Keratinocyte (primary cell): ENCODE measurements at regions not wholly inside any gene's neighbourhood (a gene's known extent, or its start where the extent isn't known, plus 50 kb on each side); places are given as distances from the start of the nearest gene placed in this dataset.

Experiments used
- DNase-seq: peaks from one replicate; pipeline ENCODE4 v3.0.0-alpha.2; 2011; ENCODE audit warnings: low read depth, missing footprints, low spot score
- FAIRE-seq: peaks from 2 replicates; lab custom pipeline; 2011; peaks lifted over from hg19 to GRCh38; lab: Jason Lieb, UNC
- H2AFZ ChIP-seq: 2 replicates; pipeline ENCODE4 v1.6.0; 2012; ENCODE audit warnings: low read length, control low read depth, inconsistent platforms; ENCODE audit not compliant: control insufficient read depth
- H3K27ac ChIP-seq: 2 replicates; pipeline ENCODE4 v1.5.1; 2011; ENCODE audit warnings: low read length; ENCODE audit not compliant: control insufficient read depth, insufficient read depth
- H3K27me3 ChIP-seq: 3 replicates; pipeline ENCODE4 v1.6.0; 2011; ENCODE audit warnings: low read length; ENCODE audit not compliant: control insufficient read depth, insufficient read depth; ENCODE audit errors: extremely low read depth
- H3K36me3 ChIP-seq, 2 experiments: 2 replicates in 1 of 2; 3 replicates in 1 of 2; pipeline ENCODE4 v1.5.1; 2011; ENCODE audit warnings: low read length in 2 of 2, mild to moderate bottlenecking in 1 of 2; ENCODE audit not compliant: control insufficient read depth in 2 of 2, insufficient read depth in 2 of 2; ENCODE audit errors: extremely low read depth in 1 of 2
- H3K4me1 ChIP-seq: 3 replicates; pipeline ENCODE4 v1.5.1; 2011; ENCODE audit warnings: low read length; ENCODE audit not compliant: control insufficient read depth, insufficient read depth; ENCODE audit errors: extremely low read depth
- H3K4me2 ChIP-seq: 3 replicates; pipeline ENCODE4 v1.6.0; 2011; ENCODE audit warnings: low read depth, low read length; ENCODE audit not compliant: control insufficient read depth, insufficient read depth; ENCODE audit errors: extremely low read depth
- H3K4me3 ChIP-seq, 3 experiments: fragments of 200-600 bp in 1 of 3; sonication (generic) in 1 of 3; 2 replicates in 2 of 3; 3 replicates in 1 of 3; pipeline ENCODE4 v1.5.1; 2011 to 2016; ENCODE audit warnings: low read length in 3 of 3, mild to moderate bottlenecking in 3 of 3, control low read depth in 2 of 3, inconsistent platforms in 1 of 3, low read depth in 1 of 3, mixed read lengths in 1 of 3, mixed run types in 1 of 3, moderate library complexity in 1 of 3; ENCODE audit not compliant: control insufficient read depth in 2 of 3, insufficient read depth in 2 of 3; ENCODE audit errors: extremely low read depth in 1 of 3
- H3K79me2 ChIP-seq: 2 replicates; pipeline ENCODE4 v1.6.0; 2012; ENCODE audit warnings: low read length; ENCODE audit not compliant: control insufficient read depth, insufficient read depth
- H3K9ac ChIP-seq: 3 replicates; pipeline ENCODE4 v1.6.0; 2011; ENCODE audit warnings: low read length; ENCODE audit not compliant: control insufficient read depth, insufficient read depth; ENCODE audit errors: extremely low read depth
- H3K9me1 ChIP-seq: 3 replicates; pipeline ENCODE4 v1.6.0; 2011; ENCODE audit warnings: low read length; ENCODE audit not compliant: control insufficient read depth, insufficient read depth; ENCODE audit errors: extremely low read depth
- H3K9me3 ChIP-seq: 2 replicates; pipeline ENCODE4 v1.5.1; 2012; ENCODE audit warnings: low read depth, low read length; ENCODE audit not compliant: control insufficient read depth
- H4K20me1 ChIP-seq: 3 replicates; pipeline ENCODE4 v1.6.0; 2011; ENCODE audit warnings: low read length; ENCODE audit not compliant: control insufficient read depth, insufficient read depth; ENCODE audit errors: extremely low read depth
- EZH2 ChIP-seq: IDR thresholded peaks from one replicate; pipeline ENCODE4 v1.6.1; 2012; ENCODE audit warnings: inconsistent platforms, mild to moderate bottlenecking, low read length, moderate library complexity
- dilution Hi-C: fragments of 300-500 bp; cut with MboI; formaldehyde crosslinking; loops from one replicate; pipeline ENCODE4 v1.7.0; 2020; ENCODE audit warnings: low sequenced_read_pairs; ENCODE audit not compliant: extremely low pct_ligation_motif_present
- TF ChIP-seq, protein P1 (sequence below), 3 experiments: IDR thresholded peaks in 1 of 3; conservative IDR thresholded peaks in 1 of 3; optimal IDR thresholded peaks in 1 of 3; 2 replicates in 2 of 3; 3 replicates in 1 of 3; pipeline versions ENCODE3 to v1.5.1; 2011; ENCODE audit warnings: low read length in 3 of 3, mild to moderate bottlenecking in 3 of 3, moderate library complexity in 2 of 3, control low read depth in 1 of 3, inconsistent platforms in 1 of 3; ENCODE audit not compliant: insufficient read depth in 2 of 3; ENCODE audit errors: extremely low read depth in 1 of 3

DNA sequence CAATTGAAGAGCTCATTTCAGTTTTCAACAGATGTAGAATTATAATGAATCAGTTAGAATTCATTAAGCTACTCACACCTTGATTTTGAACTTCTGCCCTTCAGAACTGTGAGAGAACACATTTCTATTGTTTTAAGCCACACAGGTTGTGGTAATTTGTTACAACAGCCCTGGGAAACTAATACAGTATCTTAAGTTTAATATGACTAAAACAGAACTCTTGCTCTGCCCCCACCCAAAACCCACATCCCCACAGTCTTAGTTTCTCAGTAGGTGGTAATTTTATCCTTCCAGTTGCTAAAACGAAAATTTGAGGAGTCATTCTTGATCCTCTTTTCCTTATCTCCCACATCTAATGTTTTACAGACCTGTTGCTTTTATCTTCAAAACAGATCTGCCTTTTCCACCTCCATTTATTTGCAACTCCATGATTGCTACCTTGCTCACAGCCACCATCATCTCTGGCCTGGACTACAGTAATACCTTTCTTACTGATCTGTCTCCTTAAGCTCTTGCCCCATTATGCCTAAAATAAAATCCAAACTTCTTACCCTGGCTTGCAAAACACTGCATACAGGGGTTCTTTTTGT, 72.8 kb upstream of the NXPH1 start:
- no peak overlapping the region for H3K4me3 ChIP-seq
- dilution Hi-C loops: no loop called here
- no peak overlapping the region for H3K4me2 ChIP-seq
- H3K36me3 ChIP-seq: no peaks in the 10 kb centered on the region
- H2AFZ ChIP-seq: no peak overlapping the region
- no peaks in the 10 kb centered on the region for H4K20me1 ChIP-seq
- no peak overlapping the region for H3K9ac ChIP-seq
- H3K27me3 ChIP-seq: no peaks in the 10 kb centered on the region
- H3K79me2 ChIP-seq: no peaks in the 10 kb centered on the region
- no peak for DNase-seq
- FAIRE-seq: no peak
- H3K4me1 ChIP-seq: no peaks in the 10 kb centered on the region
- TF ChIP-seq EZH2: no peak
- TF ChIP-seq, protein P1, sequence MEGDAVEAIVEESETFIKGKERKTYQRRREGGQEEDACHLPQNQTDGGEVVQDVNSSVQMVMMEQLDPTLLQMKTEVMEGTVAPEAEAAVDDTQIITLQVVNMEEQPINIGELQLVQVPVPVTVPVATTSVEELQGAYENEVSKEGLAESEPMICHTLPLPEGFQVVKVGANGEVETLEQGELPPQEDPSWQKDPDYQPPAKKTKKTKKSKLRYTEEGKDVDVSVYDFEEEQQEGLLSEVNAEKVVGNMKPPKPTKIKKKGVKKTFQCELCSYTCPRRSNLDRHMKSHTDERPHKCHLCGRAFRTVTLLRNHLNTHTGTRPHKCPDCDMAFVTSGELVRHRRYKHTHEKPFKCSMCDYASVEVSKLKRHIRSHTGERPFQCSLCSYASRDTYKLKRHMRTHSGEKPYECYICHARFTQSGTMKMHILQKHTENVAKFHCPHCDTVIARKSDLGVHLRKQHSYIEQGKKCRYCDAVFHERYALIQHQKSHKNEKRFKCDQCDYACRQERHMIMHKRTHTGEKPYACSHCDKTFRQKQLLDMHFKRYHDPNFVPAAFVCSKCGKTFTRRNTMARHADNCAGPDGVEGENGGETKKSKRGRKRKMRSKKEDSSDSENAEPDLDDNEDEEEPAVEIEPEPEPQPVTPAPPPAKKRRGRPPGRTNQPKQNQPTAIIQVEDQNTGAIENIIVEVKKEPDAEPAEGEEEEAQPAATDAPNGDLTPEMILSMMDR (optimal IDR thresholded peaks at IDR 0.05 in 1 of 3, IDR thresholded peaks at IDR 0.05 in 1 of 3, conservative IDR thresholded peaks at IDR 0.05 in 1 of 3; ENCODE audit: extremely low read depth in 1 of 3, insufficient read depth in 2 of 3, low read length in 3 of 3): no peak
- no peaks in the 10 kb centered on the region for H3K9me1 ChIP-seq
- no peaks in the 10 kb centered on the region for H3K9me3 ChIP-seq
- no peak overlapping the region for H3K27ac ChIP-seq

DNA sequence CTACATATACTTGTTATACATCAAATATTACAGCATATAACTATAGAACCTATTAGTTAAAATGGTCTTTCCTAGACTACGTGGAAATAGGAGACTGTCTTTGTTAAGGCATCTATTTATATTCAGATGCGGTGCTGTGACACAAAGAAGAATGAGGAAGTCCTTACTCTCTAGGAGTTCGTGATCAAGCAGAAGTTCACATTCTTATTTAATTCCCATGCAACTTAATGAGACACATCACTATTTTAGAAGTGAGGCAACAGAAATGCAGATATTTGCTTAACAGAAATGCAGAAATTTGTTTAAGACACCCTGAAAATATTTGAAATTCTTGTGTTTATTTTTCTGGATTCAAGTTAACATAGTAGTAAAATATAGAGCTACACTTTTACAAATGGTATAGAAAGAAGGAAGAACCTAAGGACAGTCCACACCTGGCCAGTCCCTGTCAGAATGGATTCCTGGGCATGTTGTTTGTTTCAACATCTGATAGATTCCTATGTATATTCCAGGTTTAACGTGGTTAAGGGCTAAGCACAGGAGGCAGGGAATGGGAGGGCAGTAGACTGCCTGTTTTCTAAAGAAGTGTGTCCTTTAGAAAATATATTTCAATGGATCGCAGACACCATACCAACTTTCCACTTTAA, 70.6 kb upstream of the NXPH1 start:
- Histone ChIP-seq H3K27ac (no peak overlapping the region), H3K9me3 (no peaks in the 10 kb centered on the region), H3K27me3 (no peaks in the 10 kb centered on the region), H3K4me2 (no peak overlapping the region), H3K9ac (no peak overlapping the region), H3K79me2 (no peaks in the 10 kb centered on the region), H4K20me1 (no peaks in the 10 kb centered on the region), H3K36me3 (no peaks in the 10 kb centered on the region), H3K4me3 (no peak overlapping the region), H3K4me1 (no peaks in the 10 kb centered on the region), H3K9me1 (no peaks in the 10 kb centered on the region), H2AFZ (no peak overlapping the region)
- TF ChIP-seq, protein P1 (optimal IDR thresholded peaks at IDR 0.05 in 1 of 3, IDR thresholded peaks at IDR 0.05 in 1 of 3, conservative IDR thresholded peaks at IDR 0.05 in 1 of 3; ENCODE audit: extremely low read depth in 1 of 3, insufficient read depth in 2 of 3, low read length in 3 of 3): no peak
- no peak for DNase-seq
- FAIRE-seq: no peak
- dilution Hi-C loops: no loop called here
